MCF 10A (cell line): ENCODE measurements at regions not wholly inside any gene's neighbourhood (a gene's known extent, or its start where the extent isn't known, plus 50 kb on each side); places are given as distances from the start of the nearest gene placed in this dataset.

Source experiments
- BruUV-seq: library from RNA; stranded (reverse); fragments of 400-500 nt; replicated peaks from 2 replicates; lab custom pipeline; 2021; lab: Mats Ljungman, UMichigan
- CTCF ChIA-PET: fragments of 300-600 bp; sonication (Branson Sonifier 250); formaldehyde crosslinking; extraction: SDS; loops from one replicate; lab custom pipeline; 2021; ENCODE audit warnings: antibody characterized with exemption, inconsistent platforms; lab: Yijun Ruan, JAX
- POLR2A ChIA-PET: fragments of 300-600, 350-650 bp; sonication (Branson Sonifier 250); formaldehyde crosslinking; extraction: SDS; loops from one replicate; lab custom pipeline; 2020; ENCODE audit warnings: antibody characterized with exemption, inconsistent platforms; lab: Yijun Ruan, JAX
- DNase-seq: peaks from one replicate; pipeline ENCODE4 v3.0.0-alpha.2; 2018; ENCODE audit not compliant: unreplicated experiment
- H3K27ac Mint-ChIP-seq: one replicate; pipeline ENCODE4 v1.8.0; 2022; ENCODE audit warnings: mild to moderate bottlenecking, low read depth, mixed read lengths; ENCODE audit not compliant: unreplicated experiment
- H3K27me3 Mint-ChIP-seq: one replicate; pipeline ENCODE4 v1.8.0; 2022; ENCODE audit warnings: mixed read lengths; ENCODE audit not compliant: insufficient read depth, unreplicated experiment
- H3K36me3 Mint-ChIP-seq: one replicate; pipeline ENCODE4 v1.8.0; 2022; ENCODE audit warnings: mild to moderate bottlenecking, moderate library complexity, mixed read lengths; ENCODE audit not compliant: insufficient read depth, unreplicated experiment
- H3K4me1 Mint-ChIP-seq: one replicate; pipeline ENCODE4 v1.8.0; 2022; ENCODE audit warnings: mixed read lengths; ENCODE audit not compliant: insufficient read depth, unreplicated experiment
- H3K4me3 Mint-ChIP-seq: one replicate; pipeline ENCODE4 v1.8.0; 2022; ENCODE audit warnings: mild to moderate bottlenecking, moderate library complexity, mixed read lengths; ENCODE audit not compliant: unreplicated experiment
- H3K9me3 Mint-ChIP-seq: one replicate; pipeline ENCODE4 v1.8.0; 2022; ENCODE audit warnings: mixed read lengths; ENCODE audit not compliant: unreplicated experiment
- CTCF ChIP-seq: fragments of 200-600 bp; IDR thresholded peaks from one replicate; pipeline ENCODE4 v1.8.0; 2022; ENCODE audit warnings: antibody characterized with exemption, mild to moderate bottlenecking; ENCODE audit not compliant: unreplicated experiment
- intact Hi-C: fragments of 100-400 bp; cut with micrococcal nuclease; formaldehyde crosslinking; loops from 2 replicates; pipeline ENCODE4 v1.14.1; 2022

DNA sequence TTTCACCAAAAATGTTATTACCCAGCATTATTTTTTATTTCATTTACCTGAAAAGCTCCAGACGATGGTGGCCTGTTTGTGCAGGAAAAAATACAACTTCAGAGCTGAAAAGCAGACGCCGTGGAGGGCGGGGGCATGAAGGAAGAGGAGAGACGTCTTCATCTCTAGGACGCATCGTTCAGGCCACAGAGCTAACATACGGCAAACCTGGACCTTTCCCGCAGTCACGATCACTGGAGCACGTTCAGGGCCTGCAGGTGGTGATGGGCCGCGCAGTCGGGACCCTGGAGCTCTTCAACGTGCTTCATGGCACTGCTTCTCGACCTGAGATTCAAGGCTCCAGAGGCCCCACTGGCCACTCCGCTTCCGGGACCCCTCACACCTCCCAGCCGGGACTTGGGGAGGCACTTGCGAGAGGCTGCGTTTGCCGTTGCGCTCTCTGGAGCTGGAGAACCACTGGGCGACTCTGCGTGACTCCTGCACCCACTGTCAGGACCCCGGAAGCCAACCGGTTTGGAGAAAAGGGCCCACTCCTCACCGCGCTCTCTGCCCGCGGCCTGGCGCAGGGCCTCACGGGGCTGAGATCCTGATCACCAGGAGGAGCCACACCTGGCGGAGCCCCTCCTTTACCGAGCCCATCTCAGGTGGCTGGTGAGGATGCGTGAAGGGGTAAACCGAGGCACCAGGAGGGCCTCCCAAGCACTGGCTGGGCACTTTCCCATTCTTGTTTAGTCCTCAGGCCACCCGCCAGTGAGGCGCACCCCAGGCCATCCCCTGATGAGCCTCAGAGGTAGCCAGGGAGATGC is 164.4 kb upstream of the AFDN start:
- BruUV-seq, result no TSS peak
- Mint-ChIP-seq H3K36me3 (peaks cover 7% of the 10 kb centered on the region), H3K4me1 (no peaks in the 10 kb centered on the region), H3K27me3 (peaks cover 41% of the 10 kb centered on the region), H3K9me3 (no peaks in the 10 kb centered on the region), H3K27ac (no peak overlapping the region), H3K4me3 (no peak overlapping the region)
- ChIA-PET CTCF (no interaction called here), POLR2A (no interaction called here)
- TF ChIP-seq CTCF, result no peak
- intact Hi-C loops, result no loop called here
- no peak for DNase-seq

- H3K4me1 Mint-ChIP-seq, result no peaks in the 10 kb centered on the region
- no TSS peak for BruUV-seq
- no peak for TF ChIP-seq CTCF
- peaks cover 47% of the 10 kb centered on the region for H3K27me3 Mint-ChIP-seq
- H3K4me3 Mint-ChIP-seq, result no peak overlapping the region
- intact Hi-C loops, result no loop called here
- ChIA-PET CTCF (no interaction called here), POLR2A (no interaction called here)
- no peak for DNase-seq
- peaks cover 7% of the 10 kb centered on the region for H3K36me3 Mint-ChIP-seq
- no peak overlapping the region for H3K27ac Mint-ChIP-seq
- H3K9me3 Mint-ChIP-seq, result no peaks in the 10 kb centered on the region
Measured at GRCh38 chr6:167662881-167663205, 163.9 kb upstream of the AFDN start.

DNA sequence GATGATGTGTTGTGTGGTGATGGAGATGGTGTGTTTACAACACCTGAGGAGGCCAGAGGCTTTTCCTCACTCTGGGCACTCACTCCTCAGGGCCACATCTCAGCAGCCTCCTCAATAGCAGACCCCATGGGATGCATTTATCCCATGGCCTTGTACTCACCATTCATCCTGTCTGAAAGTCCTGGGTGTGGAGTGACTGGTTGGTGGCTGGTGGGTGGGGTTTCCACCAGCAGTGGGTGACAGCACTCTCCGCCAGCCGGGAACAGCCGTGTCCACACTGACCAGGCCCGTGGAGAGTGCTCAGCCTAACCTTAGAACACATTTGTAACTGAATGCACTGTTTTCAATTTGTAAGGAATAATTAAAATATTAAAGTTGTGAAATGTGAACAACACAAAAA is 163.4 kb upstream of the AFDN start:
- H3K9me3 Mint-ChIP-seq, result no peaks in the 10 kb centered on the region
- H3K27me3 Mint-ChIP-seq, result peaks cover 52% of the 10 kb centered on the region
- POLR2A ChIA-PET, result no interaction called here
- no peak for TF ChIP-seq CTCF
- BruUV-seq, result no TSS peak
- no peak overlapping the region for H3K27ac Mint-ChIP-seq
- no peak for DNase-seq
- no peaks in the 10 kb centered on the region for H3K4me1 Mint-ChIP-seq
- intact Hi-C loops, result no loop called here
- CTCF ChIA-PET, result no interaction called here
- no peak overlapping the region for H3K4me3 Mint-ChIP-seq
- H3K36me3 Mint-ChIP-seq, result peaks cover 7% of the 10 kb centered on the region

DNA sequence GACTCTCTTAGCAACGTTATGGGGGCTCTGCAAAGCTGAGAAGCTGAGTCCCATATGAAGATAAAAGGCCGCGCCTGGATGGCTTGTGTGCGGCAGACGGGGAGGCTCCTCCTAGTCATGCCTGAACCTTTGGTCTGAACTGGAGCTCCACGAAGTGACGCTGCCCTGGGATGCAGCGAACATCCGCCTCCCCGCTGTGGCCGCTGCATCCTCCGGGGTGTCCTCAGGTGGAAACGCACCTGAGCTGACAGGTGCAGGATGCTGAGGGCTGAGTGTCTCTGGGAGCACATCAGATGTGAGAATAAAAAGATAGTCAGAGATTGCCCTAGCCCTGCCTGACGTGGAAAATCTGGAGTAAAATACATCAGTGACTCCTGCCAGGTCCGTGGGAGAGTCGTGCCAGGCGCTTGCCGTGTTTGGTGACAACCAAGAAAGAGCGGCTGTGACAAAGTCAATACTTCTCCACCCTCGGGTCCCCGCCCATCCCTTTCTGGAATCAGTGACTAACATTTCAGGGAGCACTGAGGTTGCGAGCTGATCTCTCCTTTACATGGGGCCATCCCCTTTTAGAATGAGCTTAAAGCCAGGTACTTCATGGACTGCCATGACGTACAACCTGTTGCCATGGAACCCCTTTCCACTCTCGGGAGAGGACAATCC is 162.8 kb upstream of the AFDN start:
- CTCF ChIA-PET, result interaction anchor here (0.7 kb wide), 1 partner anchor 852 kb away, joined by 3 read pairs; no protein-coding TSS in a partner anchor
- POLR2A ChIA-PET, result no interaction called here
- DNase-seq, result no peak
- BruUV-seq, result no TSS peak
- Mint-ChIP-seq H3K4me3 (no peak overlapping the region), H3K4me1 (no peaks in the 10 kb centered on the region), H3K27me3 (peaks cover 55% of the 10 kb centered on the region), H3K36me3 (peaks cover 7% of the 10 kb centered on the region), H3K9me3 (no peaks in the 10 kb centered on the region), H3K27ac (no peak overlapping the region)
- intact Hi-C loops, result no loop called here
- no peak for TF ChIP-seq CTCF
